Stimulated activated CD8-positive, alpha-beta memory T cell treated with anti-CD3 and anti-CD28 coated beads, Interleukin-15, amount 100 ng/mL, for 48 hours (primary cell): ENCODE measurements at regions not wholly inside any gene's neighbourhood (a gene's known extent, or its start where the extent isn't known, plus 50 kb on each side); places are given as distances from the start of the nearest gene placed in this dataset.

ENCODE experiments used
- DNase-seq, 2 donors: peaks; one replicate each; pipeline ENCODE4 v3.0.0-alpha.2; 2020; ENCODE audit warnings: low read depth in 2 of 2

DNA sequence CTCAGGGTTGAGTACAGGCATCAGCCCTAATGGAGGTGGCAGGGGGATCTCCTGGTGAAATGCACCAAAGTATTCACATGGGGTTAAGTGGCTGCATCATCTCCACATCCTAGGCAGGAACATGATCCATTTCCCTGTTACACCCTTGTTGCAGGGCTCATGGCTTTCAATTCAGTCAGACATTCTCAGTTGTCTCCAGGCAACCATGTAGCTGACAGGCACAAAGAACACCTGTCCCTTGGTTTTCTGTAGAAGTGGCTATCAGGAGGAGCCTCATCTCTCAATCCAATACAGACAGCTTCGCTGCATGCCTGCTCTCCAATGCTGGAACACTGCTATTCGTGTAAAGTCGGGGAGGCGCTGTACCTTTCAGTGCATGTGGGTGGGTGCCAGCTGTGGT is 299.0 kb upstream of the FOXG1 start:
- no peak for DNase-seq

DNA sequence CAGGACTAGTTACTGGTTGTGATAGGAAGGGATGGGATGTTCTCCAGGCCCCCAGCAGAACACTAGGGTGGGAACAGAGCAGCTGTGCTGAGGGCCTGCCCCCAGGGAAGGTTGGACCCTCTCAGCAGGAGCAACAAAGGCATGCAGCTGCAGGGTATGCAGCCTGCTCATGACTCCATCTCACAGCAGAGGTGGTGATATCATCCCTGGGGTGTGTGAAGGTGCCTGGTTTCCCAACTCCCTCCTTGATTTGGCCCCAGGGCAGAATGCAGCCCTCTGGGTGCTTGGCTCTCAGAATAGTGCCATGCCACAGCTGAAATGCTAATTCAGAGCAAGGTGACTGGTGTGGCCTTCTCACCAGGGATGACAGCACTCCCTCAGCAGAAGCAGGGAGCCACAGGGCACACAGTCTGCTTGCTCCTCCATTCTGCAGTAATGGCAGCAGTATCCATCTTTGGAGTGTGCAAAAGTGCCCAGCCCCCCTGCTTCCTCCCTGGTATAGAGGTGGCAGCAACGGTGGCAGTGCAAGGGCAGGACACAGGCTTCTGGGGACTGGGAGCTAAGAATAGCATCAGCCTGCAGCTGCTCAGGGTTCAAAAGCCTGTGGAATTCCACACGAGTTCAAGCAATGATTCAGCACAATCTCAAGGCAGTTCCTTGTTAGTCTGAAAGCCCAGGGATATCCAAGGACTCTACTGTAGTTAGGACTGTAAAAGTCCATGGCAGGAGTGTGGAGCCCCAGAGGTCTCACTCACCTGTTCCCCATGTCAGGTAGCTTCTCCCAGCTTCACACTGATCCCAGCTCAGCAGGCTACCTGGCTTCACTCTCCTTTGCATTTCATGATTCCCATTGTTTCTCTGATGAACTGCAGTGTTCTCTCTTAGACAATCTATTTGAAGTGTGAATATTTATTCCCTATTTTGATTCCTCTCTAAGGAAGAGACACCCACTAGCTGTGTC is 298.1 kb upstream of the FOXG1 start:
- DNase-seq, result no peak

DNA sequence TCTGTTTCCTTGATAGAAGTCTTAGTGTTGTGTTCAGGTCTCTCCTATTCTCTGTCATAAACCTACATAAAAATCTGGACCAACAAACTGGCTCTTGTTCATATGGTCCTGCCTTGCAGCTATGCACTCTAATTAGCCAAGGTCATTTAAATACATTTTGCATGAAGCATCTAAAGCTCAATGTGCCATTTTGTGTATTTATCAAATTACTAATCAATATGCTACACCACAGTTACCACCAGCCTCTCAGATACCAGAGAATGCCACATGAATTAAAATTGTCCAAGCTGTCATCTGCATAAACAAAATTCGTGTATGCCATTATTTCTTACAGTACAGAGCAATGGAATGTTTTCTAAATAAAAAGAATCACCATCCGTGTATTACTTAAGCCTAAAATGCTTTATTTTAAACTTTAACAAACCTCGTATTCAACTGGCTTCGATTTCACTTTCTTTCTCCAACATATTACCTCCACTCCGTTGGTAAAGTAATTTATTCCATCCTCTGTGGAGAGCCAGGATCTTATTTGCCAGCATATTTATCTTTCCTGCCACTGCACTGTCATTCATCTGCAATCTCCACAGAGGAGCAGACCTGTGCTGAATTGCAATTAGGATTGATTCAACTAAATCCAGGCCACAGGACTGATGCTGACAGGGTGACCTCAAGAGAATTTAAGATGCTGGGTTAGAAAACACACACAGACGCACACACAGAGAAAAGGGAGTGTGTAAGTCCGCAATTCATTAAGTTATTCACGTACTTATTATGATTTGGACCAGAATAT is 284.1 kb upstream of the FOXG1 start:
- no peak for DNase-seq

DNA sequence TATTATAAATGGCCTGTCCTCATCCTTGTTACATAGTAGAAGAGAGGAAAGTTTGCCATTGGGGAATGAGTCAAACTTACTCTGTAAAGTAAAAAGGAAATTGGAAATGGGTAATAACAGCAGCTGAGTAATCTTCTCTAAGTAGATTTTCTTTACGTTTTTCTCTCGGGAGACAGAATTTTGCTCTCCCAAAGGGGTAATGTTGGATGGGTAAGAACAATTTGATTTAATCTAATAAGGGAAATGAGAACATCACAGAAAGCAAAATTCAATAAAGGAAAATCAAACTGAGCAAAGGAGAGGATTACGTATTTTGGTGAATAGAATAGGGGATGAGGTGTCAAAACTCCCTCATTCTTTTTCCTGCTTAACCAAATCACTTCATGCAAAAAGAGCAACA is 283.1 kb upstream of the FOXG1 start:
- DNase-seq, result no peak

DNA sequence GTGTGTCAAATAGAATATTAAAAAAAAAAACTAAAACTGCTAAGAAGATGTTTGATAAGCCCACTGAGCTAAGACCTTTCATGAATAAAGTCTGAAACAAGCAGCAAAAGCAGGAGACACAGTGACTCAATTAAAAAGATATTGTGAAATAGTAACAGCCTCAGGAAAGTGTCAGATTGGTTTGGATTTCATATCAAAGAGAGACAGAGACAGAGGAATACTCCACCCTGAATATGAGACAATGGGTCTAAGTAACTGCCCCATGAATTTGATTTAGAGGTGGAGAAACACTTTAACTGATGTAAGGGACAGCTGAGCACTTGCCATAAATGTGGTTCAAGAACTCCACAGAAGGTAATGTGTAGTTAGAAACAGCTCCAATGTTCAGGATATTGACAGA is 277.9 kb upstream of the FOXG1 start:
- no peak for DNase-seq

DNA sequence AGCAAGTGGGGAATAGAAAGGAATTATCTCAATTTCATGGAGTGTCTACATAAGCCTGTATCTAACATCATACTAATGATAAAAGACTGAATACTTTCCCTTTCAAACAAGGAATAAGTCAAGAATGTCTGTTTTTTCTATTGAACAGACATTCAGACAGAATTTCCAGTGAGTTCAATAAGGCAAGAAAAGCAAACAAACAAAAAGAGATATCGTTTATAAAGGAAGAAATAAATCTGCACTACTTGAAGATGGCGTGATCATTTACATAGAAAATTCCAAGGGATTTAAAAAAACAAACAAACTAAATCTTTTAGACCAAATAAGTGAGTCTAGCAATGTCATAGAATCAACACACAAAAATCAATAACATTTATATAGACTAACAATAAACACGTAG is 273.1 kb upstream of the FOXG1 start:
- no peak for DNase-seq

DNA sequence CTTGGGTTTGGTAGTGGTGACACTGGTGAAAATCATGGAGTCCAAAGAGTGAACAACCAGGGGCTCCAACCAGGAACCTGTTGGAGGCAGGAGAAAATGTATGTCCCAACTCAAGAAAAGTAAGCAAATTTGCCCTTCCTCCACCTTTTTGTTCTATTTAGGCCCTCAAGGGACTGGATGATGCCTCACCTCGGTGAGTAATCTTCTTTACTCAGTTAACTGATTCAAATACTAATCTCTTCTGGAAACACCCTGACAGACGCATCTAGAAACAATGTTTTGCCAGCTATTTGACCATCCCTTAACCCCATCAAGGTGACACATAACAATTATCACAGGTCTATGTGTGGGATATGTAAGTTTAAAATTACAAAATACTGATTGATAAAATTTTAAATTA is 272.4 kb upstream of the FOXG1 start:
- DNase-seq, result no peak

DNA sequence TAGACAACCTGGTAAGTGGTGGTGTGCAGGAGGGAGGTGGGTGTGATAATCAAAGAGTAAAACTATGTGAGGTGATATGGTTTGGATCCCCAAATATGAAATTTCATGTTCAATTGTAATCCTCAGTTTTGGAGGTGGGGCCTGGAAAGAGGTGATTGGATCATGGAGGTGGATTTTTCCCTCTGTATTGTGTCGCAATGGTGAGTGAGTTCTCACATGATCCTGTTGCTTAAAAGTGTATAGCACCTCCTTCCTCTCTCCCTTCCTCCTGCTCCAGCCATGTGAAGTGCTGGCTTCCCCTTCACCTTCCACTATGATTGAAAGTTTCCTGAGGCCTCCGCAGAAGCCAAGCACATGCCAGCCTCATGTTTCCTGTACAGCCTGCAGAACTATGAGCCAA is 270.2 kb upstream of the FOXG1 start:
- no peak for DNase-seq

DNA sequence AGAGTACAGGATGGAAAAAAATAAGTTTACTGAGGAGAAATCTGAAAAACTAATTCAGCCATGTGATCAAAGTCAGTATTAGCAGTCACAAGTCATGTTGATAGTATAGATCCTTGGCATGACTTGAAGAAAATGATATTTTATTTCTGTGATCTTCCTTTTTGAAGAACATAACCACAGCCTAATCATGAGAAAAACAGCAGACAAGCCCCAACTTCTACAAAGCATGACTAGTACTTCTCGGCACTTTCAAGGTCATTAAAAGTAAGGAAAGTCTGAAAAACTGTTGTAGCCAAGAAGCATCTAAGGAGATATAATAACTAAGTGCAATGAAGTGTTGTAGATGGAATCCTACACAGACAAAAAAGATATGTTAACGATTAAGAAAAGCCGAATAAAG is 264.1 kb upstream of the FOXG1 start:
- DNase-seq, result no peak

DNA sequence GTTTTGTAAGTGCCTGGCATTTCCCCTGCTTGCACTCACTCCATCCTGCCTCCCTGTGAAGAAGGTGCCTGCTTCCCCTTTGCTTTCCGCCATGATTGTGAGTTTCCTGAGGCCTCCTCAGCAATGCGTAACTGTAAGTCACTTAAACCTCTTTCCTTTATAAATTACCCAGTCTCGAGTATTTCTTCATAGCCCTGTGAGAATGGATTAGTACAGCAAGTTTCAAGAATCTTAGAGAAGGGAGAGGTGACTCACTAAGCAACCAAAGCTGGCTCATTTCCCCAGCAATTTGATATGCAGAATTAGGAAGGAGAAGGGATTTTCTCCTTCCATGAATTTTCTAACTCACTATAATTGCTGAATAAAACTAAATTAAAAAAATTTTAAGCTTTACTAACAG is 251.0 kb upstream of the FOXG1 start:
- no peak for DNase-seq

DNA sequence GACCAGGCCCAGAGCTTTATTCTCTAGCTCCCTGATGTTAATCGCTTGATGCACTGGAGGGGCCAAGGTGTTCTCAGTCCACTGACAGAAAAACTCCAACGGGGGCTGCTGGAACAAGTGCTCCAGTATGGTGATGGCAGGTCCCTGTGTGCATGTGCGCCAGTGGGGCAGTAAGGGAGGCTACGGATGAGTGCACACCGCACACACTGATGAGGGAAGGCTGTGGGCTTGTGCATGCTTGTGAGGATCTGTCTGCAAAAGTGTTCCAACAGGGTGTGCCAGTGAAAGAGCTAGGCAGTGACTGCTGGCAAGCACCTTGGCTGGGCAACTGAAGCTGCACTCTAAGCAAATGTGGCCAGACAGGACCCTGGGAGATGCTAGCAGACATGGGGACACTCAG is 229.7 kb upstream of the FOXG1 start:
- no peak for DNase-seq

DNA sequence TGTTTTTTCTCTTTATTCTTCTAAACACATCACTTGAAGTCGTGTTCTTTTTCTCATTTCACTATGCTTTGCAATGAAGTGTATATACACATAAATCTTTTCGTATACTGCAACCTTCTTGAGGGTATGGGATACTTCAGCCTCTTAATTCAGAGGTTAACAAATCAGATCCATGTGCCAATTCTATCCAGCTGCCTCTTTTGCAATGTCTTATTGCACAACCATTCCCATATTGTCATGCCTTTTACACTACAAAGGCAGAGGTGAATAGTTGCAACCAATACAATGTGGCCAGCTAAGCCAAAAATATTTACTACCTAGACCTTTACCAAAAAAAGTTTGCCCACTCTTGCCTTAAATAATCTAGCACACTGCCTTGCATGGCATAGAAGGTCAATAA is 224.5 kb upstream of the FOXG1 start:
- DNase-seq, result no peak

DNA sequence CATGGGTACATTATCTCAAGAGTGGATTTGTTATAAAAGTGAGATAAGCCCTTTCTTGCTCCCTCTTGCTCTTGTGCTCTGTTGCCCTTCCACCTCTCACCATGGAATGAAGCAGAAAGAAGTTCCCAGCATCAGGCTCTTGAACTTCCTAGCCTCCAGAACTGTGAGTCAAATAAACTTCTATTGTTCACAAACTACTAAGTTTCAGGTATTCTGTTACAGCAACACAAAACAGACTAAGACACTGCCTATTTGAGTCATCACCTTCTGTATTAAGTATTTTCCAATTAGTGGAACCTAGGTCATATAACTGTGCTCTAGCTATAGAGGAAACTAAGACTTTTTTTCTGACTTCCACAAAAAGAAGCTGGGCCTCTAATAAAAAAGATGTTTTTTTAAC is 201.2 kb upstream of the FOXG1 start:
- DNase-seq, result no peak

DNA sequence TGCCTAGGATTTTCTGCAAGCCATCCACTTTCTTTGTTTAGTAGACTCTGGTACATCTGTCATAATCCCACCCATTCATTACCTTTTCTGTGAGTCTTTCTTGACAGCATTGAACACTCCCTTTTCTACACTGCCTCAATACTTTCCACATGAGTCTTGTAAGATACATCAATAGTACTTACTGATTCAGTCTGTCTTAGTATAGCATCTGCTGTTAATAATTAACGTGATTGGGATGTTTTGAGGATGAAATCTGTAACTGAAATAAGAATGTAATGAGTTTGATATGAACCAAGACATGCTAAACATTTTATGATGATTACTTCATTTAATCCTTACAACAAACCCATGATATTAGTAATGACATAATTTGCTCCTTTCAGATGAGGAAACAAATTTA is 196.2 kb upstream of the FOXG1 start:
- no peak for DNase-seq

DNA sequence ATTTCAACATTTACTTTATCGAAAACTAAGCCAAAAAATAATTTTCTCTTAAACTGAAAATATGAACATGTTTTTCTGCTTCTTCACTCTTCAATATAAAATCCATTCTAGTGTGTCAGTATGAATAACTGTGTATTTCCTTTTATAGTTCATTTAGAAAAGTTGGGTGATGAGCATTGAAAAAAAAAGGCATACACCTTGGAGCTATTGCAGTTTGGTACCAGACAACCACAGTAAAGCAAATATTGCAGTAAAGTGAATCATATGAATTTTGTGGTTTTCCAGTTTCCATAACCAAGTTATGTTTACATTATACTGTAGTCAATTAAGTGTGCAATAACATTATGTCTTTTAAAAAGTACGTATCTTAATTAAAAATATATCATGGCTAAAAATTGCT is 195.0 kb upstream of the FOXG1 start:
- no peak for DNase-seq

DNA sequence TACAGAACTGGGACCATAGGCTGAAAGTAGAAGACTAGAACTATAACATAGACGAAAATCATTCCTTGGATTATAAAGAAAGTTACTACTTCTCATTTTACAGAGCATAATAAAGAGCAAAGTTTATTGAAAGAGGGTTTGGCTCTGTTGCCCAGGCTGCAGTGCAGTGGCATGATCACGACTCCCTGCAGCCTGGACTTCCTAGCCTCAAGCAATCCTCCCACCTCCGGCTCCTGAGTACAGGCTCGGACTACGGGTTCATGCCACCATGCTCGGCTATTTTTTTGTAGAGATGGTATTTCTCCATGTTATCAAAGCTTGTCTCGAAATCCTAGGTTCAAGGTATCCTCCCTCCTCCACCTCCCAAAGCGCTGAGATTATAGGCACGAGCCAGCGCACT is 190.1 kb upstream of the FOXG1 start:
- DNase-seq, result no peak

DNA sequence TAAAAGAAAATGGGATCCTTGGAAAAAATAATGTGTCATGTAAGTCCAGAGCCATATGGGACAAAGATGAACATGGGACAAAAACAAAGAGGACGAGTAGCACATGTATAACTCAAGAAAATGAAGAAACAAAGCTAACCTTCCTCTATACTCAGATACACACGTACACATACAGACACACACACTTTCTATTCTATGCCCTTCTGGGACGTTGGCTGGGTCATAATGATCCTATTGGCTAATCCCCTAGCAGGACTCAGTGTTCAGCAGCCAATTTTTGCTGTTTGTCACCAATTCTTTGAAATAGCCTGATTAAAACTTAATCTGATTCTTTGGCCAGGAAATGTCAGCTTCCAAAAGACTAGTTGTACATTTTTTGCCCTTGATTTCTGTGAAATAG is 189.4 kb upstream of the FOXG1 start:
- DNase-seq, result no peak

DNA sequence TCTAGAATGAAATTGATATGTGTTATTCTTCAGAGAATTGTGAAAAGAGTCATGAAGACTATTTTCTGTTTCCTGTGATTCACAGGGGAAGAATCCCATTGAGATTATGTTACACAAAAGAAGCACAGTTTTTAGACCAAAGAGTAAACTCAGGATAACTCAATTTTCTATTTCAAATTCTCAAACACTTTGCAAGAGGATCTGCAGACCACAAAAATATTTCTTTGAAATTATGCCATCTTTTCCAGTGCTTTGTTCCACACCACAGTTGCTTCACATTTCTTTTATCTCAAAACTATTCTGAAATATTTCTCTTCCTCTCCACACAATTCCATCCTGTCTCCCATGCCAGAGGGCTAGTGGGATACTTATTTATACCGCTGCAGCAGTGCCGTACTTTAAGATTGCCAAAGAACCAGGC is 188.9 kb upstream of the FOXG1 start:
- no peak for DNase-seq

DNA sequence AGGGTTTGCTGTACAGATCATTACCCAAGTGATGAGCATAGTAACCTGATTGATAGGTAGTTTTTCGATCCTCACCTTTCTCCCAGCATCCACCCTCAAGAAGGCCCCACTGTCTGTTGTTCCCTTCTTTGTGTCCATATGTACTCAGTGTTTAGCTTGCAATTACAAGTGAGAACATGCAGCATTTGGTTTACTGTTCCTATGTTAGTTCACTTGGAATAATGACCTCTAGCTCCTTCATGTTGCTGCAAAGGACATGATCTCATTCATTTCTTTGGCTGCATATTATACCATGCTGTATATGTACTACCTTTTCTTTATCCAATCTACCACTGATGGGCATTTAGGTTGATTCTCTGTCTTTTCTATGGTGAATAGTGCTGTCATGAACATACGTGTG is 181.6 kb upstream of the FOXG1 start:
- no peak for DNase-seq

DNA sequence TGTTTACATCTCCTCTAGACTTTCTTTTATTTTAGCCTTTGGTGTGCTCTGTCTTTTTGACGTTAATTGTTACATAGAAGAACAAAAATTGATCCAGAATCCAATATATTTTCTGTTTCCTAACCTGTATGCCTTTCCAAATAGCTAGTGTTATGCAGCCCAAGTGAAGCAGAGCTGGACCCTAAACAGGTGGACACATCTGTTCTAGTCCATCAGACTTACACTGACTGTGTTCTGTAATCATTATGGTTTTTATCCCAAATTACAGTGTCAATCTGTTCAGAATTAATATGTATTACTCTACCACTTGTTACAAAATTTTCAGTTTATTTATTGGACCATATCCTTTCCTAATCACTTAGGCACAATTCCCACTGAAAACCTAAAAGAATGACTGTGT is 176.8 kb upstream of the FOXG1 start:
- DNase-seq, result no peak

DNA sequence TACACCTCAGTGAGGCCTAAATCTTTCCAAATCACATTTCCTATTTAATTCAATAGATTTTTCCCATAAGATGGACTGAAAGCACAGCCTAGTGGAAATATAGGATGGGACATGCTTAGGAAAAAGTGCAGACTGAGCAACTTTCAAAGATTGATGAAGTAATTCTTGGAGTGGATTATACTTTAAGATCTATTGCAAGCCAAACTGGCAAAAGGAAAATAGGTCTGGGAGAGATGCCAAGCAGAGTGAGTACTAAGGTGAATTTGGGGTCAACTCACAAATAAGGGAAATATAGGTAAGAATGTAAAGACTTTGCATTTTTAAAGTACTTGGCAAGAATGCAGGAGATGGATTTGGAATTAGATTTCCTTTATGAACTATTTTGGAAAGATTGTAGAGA is 170.2 kb upstream of the FOXG1 start:
- DNase-seq, result no peak

DNA sequence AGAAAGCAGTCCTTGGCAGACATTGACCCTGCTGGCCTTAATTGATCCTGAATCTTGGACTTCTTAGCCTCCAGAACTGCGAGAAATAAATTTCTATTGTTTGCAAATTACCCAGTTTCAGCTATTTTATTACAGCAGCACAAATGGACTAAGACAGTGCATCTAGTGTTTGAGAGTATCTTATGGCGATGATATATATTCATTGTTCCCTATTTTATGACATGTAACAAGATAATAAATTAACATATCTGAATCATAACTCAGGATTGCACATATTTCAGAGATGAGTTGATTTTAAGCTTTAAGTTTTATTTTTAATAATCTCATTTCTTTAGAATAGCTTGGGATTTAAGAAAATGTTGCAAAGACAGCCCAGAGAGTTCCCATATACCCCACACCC is 167.4 kb upstream of the FOXG1 start:
- no peak for DNase-seq

DNA sequence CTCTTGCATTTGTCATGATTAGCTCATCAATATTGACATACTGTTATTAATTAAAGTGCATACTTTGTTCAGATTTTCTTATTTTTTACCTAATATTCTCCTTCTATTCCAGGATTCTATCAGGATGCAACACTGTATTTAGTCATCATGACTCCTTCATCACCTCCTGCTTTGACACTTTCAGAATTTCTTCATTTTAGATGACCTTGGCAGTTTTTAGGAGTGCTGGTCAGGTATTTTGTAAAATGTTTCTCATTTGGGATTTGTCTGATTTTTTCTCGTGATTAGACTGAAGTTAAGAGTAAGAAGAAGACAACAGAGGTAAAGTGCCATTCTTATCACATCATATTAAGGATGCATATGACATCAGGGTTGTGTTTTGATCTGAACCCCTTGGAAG is 167.0 kb upstream of the FOXG1 start:
- DNase-seq, result no peak
